ENCODE measurements at regions not wholly inside any gene's neighbourhood (a gene's known extent, or its start where the extent isn't known, plus 50 kb on each side); places are given as distances from the start of the nearest gene placed in this dataset.

DNA sequence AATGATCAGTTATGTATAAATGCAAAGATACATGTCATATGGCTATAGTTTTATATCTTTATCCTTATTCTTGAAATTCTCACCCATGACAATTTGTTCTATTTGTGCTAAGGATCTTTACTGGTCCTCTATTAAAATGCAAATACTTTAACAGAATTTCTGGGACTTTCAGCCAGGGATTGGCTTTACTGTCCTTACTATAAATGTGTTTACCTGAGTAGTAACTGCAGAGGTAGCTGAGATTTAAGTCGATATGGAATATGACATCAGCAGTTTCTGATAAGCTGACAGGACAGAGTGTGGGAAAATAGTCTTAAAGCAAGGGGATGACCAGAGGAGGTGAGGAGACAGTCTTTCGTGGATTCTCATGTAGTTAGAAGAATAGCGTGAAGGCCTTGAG, 206.4 kb downstream of the DIO2 start:
- no peaks in the 10 kb centered on the region for H3K9me3 ChIP-seq (ENCODE audit: control insufficient read depth, low read length)
- no peaks in the 10 kb centered on the region for H3K79me2 ChIP-seq
- H3K27me3 ChIP-seq (ENCODE audit: control insufficient read depth, insufficient read depth, low read length) = no peaks in the 10 kb centered on the region
- no peak overlapping the region for H3K27ac ChIP-seq
- TF ChIP-seq, protein P1, sequence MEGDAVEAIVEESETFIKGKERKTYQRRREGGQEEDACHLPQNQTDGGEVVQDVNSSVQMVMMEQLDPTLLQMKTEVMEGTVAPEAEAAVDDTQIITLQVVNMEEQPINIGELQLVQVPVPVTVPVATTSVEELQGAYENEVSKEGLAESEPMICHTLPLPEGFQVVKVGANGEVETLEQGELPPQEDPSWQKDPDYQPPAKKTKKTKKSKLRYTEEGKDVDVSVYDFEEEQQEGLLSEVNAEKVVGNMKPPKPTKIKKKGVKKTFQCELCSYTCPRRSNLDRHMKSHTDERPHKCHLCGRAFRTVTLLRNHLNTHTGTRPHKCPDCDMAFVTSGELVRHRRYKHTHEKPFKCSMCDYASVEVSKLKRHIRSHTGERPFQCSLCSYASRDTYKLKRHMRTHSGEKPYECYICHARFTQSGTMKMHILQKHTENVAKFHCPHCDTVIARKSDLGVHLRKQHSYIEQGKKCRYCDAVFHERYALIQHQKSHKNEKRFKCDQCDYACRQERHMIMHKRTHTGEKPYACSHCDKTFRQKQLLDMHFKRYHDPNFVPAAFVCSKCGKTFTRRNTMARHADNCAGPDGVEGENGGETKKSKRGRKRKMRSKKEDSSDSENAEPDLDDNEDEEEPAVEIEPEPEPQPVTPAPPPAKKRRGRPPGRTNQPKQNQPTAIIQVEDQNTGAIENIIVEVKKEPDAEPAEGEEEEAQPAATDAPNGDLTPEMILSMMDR (IDR thresholded peaks at IDR 0.05) = no peak
- H3K4me3 ChIP-seq (ENCODE audit: low read depth, low read length) = no peak overlapping the region
- no peak overlapping the region for H3K9ac ChIP-seq
- H2AFZ ChIP-seq = no peak overlapping the region
- no peak overlapping the region for H3K4me2 ChIP-seq (ENCODE audit: low read length)
- no peaks in the 10 kb centered on the region for H3K36me3 ChIP-seq (ENCODE audit: control insufficient read depth, insufficient read depth, low read length)
- no peaks in the 10 kb centered on the region for H3K4me1 ChIP-seq

GRCh38 chr14:80003138-80003537, 208.2 kb downstream of the DIO2 start:
- Histone ChIP-seq H3K4me2 (ENCODE audit: low read length) (no peak overlapping the region), H3K4me1 (no peaks in the 10 kb centered on the region), H3K79me2 (no peaks in the 10 kb centered on the region), H3K27me3 (ENCODE audit: control insufficient read depth, insufficient read depth, low read length) (no peaks in the 10 kb centered on the region), H3K9ac (no peak overlapping the region), H2AFZ (no peak overlapping the region), H3K27ac (no peak overlapping the region), H3K9me3 (ENCODE audit: control insufficient read depth, low read length) (no peaks in the 10 kb centered on the region), H3K36me3 (ENCODE audit: control insufficient read depth, insufficient read depth, low read length) (no peaks in the 10 kb centered on the region), H3K4me3 (ENCODE audit: low read depth, low read length) (no peak overlapping the region)
- TF ChIP-seq, protein P1 (IDR thresholded peaks at IDR 0.05) = no peak

DNA sequence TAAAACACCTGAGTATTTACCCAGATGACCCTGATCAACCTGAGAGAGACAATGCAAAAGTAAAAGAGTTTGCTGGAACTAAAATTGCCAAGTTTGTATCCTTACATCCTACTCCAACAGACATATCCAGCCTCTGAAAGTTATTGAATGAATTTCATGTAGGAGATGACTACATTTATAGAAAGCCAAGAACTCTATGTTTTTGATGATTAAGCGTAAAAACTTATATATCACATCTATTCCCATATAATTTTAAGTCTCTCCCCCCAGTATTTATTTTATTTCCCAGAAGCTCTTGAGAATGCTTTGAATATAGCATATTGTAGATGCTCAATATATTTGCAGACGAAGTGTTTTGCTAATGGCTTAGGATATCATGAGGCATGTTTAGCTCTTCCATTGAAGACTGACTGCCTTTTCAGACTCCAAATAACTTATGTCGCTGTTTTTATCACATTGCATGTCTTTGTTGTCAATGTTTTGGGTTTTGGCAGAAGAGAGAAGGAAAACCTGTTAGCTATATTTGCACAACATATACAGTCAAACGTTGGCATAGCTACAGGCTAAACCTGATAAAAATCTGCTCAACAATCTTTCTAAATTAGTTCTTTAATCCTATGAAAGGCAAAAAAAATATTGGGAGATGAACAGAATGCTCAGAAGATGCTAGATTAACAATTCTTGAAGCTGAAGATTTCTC, 213.6 kb downstream of the DIO2 start:
- no peak overlapping the region for H2AFZ ChIP-seq
- H3K9ac ChIP-seq = no peak overlapping the region
- no peaks in the 10 kb centered on the region for H3K9me3 ChIP-seq (ENCODE audit: control insufficient read depth, low read length)
- H3K79me2 ChIP-seq = no peaks in the 10 kb centered on the region
- H3K27ac ChIP-seq = no peak overlapping the region
- TF ChIP-seq, protein P1 (IDR thresholded peaks at IDR 0.05) = no peak
- no peaks in the 10 kb centered on the region for H3K27me3 ChIP-seq (ENCODE audit: control insufficient read depth, insufficient read depth, low read length)
- H3K4me1 ChIP-seq = no peaks in the 10 kb centered on the region
- H3K4me2 ChIP-seq (ENCODE audit: low read length) = no peak overlapping the region
- H3K36me3 ChIP-seq (ENCODE audit: control insufficient read depth, insufficient read depth, low read length) = no peaks in the 10 kb centered on the region
- H3K4me3 ChIP-seq (ENCODE audit: low read depth, low read length) = no peak overlapping the region

DNA sequence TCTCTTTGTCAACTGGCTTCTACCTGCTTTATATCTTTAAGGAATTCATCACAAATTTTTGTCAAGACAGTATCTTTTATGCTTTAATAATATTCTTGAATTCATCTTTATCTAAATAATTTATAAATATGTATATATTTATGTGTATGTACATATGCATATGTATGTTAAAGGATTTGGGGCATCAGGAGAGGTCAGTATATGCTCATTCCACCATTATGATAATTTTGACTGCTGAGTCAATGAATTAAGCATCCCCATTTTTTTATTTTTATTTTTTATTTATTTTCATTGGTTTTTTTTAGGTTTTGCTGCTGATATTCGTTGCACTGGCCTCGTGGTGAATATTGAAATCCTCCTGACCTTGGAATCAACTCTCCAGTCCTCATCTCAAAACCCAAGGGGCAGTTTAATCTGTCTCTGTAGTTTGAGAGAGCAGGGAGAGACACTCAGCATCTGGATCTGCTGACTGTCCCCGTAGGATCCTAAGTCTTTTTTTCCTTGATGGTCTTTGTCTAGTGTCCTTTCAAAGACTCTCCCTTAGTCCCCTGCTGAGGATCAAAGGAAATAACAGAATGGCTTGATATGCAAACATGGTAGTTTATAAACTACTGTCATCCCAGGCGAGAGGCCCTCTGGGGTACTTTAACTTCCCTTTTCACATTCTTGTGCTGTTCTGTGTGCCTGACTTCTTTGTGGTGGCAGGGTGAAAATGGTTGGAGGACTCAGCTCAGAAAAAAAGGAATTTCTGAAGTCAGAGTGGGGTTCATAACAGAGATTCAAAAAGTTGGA, 218.7 kb downstream of the DIO2 start:
- Histone ChIP-seq H3K36me3 (ENCODE audit: control insufficient read depth, insufficient read depth, low read length) (no peaks in the 10 kb centered on the region), H3K9ac (no peak overlapping the region), H3K27me3 (ENCODE audit: control insufficient read depth, insufficient read depth, low read length) (no peaks in the 10 kb centered on the region), H3K4me1 (no peaks in the 10 kb centered on the region), H3K9me3 (ENCODE audit: control insufficient read depth, low read length) (no peaks in the 10 kb centered on the region), H3K4me2 (ENCODE audit: low read length) (no peak overlapping the region), H3K4me3 (ENCODE audit: low read depth, low read length) (no peak overlapping the region), H2AFZ (no peak overlapping the region), H3K79me2 (no peaks in the 10 kb centered on the region), H3K27ac (no peak overlapping the region)
- TF ChIP-seq, protein P1 (IDR thresholded peaks at IDR 0.05) = no peak

Data from parathyroid adenoma (tissue), 2 donors.